ENCODE measurements at regions not wholly inside any gene's neighbourhood (a gene's known extent, or its start where the extent isn't known, plus 50 kb on each side); places are given as distances from the start of the nearest gene placed in this dataset.
"Not testable (repeated sequence)": the region's sequence is repeated elsewhere in the genome, so short reads cannot be mapped to it uniquely, and the experiment has no call there.

GRCh38 chr5:25407365-25407764 lies 762.6 kb upstream of the CDH10 start:
- H2AK5ac ChIP-seq (ENCODE audit: low read depth, low read length); H4K8ac ChIP-seq (ENCODE audit: extremely low read depth, insufficient read depth, low read length); H2BK120ac ChIP-seq (replicated peaks; ENCODE audit: low read depth, low read length); H3K79me1 ChIP-seq (ENCODE audit: low read depth, low read length); H3K4ac ChIP-seq (replicated peaks; ENCODE audit: insufficient read length, low read depth, low read length); H3K9me3 ChIP-seq (ENCODE audit: insufficient read depth in 2 of 2, low read depth in 1 of 2, low read length in 1 of 2); H2BK20ac ChIP-seq (ENCODE audit: low read length); H3K79me2 ChIP-seq (ENCODE audit: control insufficient read depth in 1 of 2, insufficient read depth in 2 of 2, low read length in 2 of 2); H4K20me1 ChIP-seq (replicated peaks in 1 of 2; ENCODE audit: control insufficient read depth in 1 of 2, insufficient read depth in 2 of 2, low read length in 2 of 2); H3K18ac ChIP-seq (ENCODE audit: extremely low read depth, low read length); H3K23me2 ChIP-seq (ENCODE audit: low read depth, low read length); H3K9ac ChIP-seq (replicated peaks in 1 of 4; ENCODE audit: extremely low read depth in 1 of 4, low read depth in 3 of 4, low read length in 3 of 4); H3K4me1 ChIP-seq (replicated peaks in 1 of 4; ENCODE audit: control insufficient read depth in 3 of 4, insufficient read depth in 4 of 4, low read length in 3 of 4); H3K27me3 ChIP-seq (replicated peaks in 1 of 4; ENCODE audit: control insufficient read depth in 3 of 4, extremely low read depth in 1 of 4, insufficient read depth in 3 of 4, low read length in 3 of 4); CTCF ChIA-PET (ENCODE audit: partially characterized antibody); FAIRE-seq; H4K91ac ChIP-seq (replicated peaks; ENCODE audit: insufficient read length, low read length); H2AFZ ChIP-seq (ENCODE audit: low read length); H4K5ac ChIP-seq (ENCODE audit: insufficient read length, low read depth, low read length); H2BK5ac ChIP-seq (ENCODE audit: low read depth, low read length); DNase-seq (ENCODE audit: low read depth in 1 of 2, low spot score in 2 of 2); H3K4me2 ChIP-seq (ENCODE audit: insufficient read depth in 1 of 2, low read depth in 2 of 2, low read length in 2 of 2); H3K27ac ChIP-seq (ENCODE audit: low read depth, low read length); H2BK15ac ChIP-seq (ENCODE audit: low read length); H3K56ac ChIP-seq (replicated peaks; ENCODE audit: insufficient read length, low read depth, low read length); H3K23ac ChIP-seq (ENCODE audit: insufficient read length); H2BK12ac ChIP-seq (ENCODE audit: low read depth, low read length); H3K4me3 ChIP-seq (ENCODE audit: extremely low read depth in 1 of 4, insufficient read depth in 2 of 4, low read depth in 3 of 4, low read length in 4 of 4); H3K14ac ChIP-seq (ENCODE audit: insufficient read length): not testable (repeated sequence)
- WGBS, 2 experiments (ENCODE audit: extremely low coverage in 1 of 2, insufficient coverage in 1 of 2, insufficient read length in 1 of 2, insufficient replicate concordance in 2 of 2, low coverage in 1 of 2, low lambda C conversion rate in 2 of 2, missing lambda C conversion rate in 1 of 2) = 71% methylated on average over 3 of the region's 6 CpGs; no CpG with 5 or more reads in 1 of the 2 experiments
- peaks cover 0 to 29% (median 5%) of the 10 kb centered on the region in 4 experiments; a peak in 3 of 8 replicates for H3K36me3 ChIP-seq (ENCODE audit: control insufficient read depth in 2 of 4, insufficient read depth in 4 of 4, low read length in 3 of 4)
- POLR2A ChIA-PET (ENCODE audit: partially characterized antibody) = interaction anchor here (0.6 to 2.4 kb wide), 6 partner anchors 11 to 397 kb away, joined by 3 to 15 read pairs (median 4); no protein-coding TSS in a partner anchor

Data from H1 (cell line).